ENCODE measurements at regions not wholly inside any gene's neighbourhood (a gene's known extent, or its start where the extent isn't known, plus 50 kb on each side); places are given as distances from the start of the nearest gene placed in this dataset.
"Not testable (repeated sequence)": the region's sequence is repeated elsewhere in the genome, so short reads cannot be mapped to it uniquely, and the experiment has no call there.

DNA sequence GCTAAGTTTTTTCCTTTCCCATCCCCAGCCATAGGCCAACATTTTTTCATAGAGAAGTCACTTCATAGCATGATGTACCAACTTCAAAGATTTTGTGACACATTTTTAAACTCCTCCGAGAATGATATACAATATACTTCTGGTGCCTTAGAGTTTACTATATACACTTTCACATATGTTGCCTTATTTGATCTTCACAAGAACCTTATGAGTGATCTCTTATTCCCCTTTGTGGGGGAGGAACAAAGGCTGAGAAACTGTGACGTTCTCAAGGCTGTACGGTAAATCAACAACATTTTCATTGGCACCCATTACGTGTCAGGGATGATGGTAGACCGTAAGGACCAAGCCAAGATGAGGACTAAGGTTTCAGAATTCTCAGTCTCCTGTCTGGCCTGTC, 130.0 kb downstream of the RFPL4B start:
- 86% methylated on average over 5 of the region's 5 CpGs for WGBS
- Histone ChIP-seq H3K9ac (ENCODE audit: low read depth in 1 of 2, low read length in 2 of 2) (no peak overlapping the region), H3K27ac (ENCODE audit: low read depth in 1 of 2, low read length in 2 of 2) (no peak overlapping the region), H3K9me3 (ENCODE audit: control insufficient read depth in 4 of 4, low read length in 3 of 4) (no peaks in the 10 kb centered on the region), H3K27me3 (ENCODE audit: control insufficient read depth in 4 of 4, insufficient read depth in 4 of 4, low read length in 3 of 4) (peaks cover 0 to 3% (median 0%) of the 10 kb centered on the region in 4 donors), H3K36me3 (ENCODE audit: control insufficient read depth in 4 of 4, insufficient read depth in 3 of 4, low read depth in 1 of 4, low read length in 3 of 4) (no peaks in the 10 kb centered on the region), H3K4me1 (ENCODE audit: control insufficient read depth in 4 of 4, insufficient read depth in 4 of 4, low read length in 3 of 4) (no peaks in the 10 kb centered on the region), H3K4me3 (ENCODE audit: low read depth in 1 of 3, low read length in 3 of 3) (no peak overlapping the region)
- TF ChIP-seq, protein P1, sequence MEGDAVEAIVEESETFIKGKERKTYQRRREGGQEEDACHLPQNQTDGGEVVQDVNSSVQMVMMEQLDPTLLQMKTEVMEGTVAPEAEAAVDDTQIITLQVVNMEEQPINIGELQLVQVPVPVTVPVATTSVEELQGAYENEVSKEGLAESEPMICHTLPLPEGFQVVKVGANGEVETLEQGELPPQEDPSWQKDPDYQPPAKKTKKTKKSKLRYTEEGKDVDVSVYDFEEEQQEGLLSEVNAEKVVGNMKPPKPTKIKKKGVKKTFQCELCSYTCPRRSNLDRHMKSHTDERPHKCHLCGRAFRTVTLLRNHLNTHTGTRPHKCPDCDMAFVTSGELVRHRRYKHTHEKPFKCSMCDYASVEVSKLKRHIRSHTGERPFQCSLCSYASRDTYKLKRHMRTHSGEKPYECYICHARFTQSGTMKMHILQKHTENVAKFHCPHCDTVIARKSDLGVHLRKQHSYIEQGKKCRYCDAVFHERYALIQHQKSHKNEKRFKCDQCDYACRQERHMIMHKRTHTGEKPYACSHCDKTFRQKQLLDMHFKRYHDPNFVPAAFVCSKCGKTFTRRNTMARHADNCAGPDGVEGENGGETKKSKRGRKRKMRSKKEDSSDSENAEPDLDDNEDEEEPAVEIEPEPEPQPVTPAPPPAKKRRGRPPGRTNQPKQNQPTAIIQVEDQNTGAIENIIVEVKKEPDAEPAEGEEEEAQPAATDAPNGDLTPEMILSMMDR (IDR thresholded peaks at IDR 0.05; ENCODE audit: low read depth, low read length, missing input control): no peak
- TF ChIP-seq FOXA1 (IDR thresholded peaks at IDR 0.05) (no peak), JUND (IDR thresholded peaks at IDR 0.05) (no peak), EGR1 (IDR thresholded peaks at IDR 0.05; ENCODE audit: low read depth in 2 of 2) (no peak), HNF4G (IDR thresholded peaks at IDR 0.05) (no peak)
- DNase-seq (ENCODE audit: low spot score): no peak

DNA sequence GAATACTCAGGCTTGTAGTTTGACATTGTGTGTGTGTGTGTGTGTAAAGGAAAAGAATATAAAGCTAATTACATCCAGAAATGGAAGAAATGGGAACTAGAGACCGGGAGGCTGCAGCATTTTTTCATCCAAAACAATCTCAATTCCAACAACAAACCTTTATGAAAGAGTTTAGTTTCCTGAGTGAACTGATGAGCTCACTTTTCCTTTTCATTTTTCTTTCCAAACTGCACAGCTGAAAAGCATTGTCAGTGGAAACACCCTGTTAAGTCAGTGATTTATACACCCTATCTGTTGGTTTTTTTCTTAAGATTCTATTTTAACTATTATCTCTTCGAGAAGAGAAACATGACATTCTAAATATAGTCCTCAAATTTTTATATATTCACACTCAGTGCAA, 130.9 kb downstream of the RFPL4B start:
- Histone ChIP-seq H3K36me3 (ENCODE audit: control insufficient read depth in 4 of 4, insufficient read depth in 3 of 4, low read depth in 1 of 4, low read length in 3 of 4) (no peaks in the 10 kb centered on the region), H3K4me3 (ENCODE audit: low read depth in 1 of 3, low read length in 3 of 3) (no peak overlapping the region), H3K27me3 (ENCODE audit: control insufficient read depth in 4 of 4, insufficient read depth in 4 of 4, low read length in 3 of 4) (peaks cover 0 to 3% (median 0%) of the 10 kb centered on the region in 4 donors), H3K9me3 (ENCODE audit: control insufficient read depth in 4 of 4, low read length in 3 of 4) (no peaks in the 10 kb centered on the region), H3K4me1 (ENCODE audit: control insufficient read depth in 4 of 4, insufficient read depth in 4 of 4, low read length in 3 of 4) (no peaks in the 10 kb centered on the region), H3K27ac (ENCODE audit: low read depth in 1 of 2, low read length in 2 of 2) (no peak overlapping the region), H3K9ac (ENCODE audit: low read depth in 1 of 2, low read length in 2 of 2) (no peak overlapping the region)
- WGBS: 29% methylated on average over 2 of the region's 2 CpGs
- DNase-seq (ENCODE audit: low spot score): no peak
- TF ChIP-seq NR2F2 (IDR thresholded peaks at IDR 0.05) (no peak), JUND (IDR thresholded peaks at IDR 0.05) (no peak), GABPA (IDR thresholded peaks at IDR 0.05 in 1 of 2, conservative IDR thresholded peaks at IDR 0.05 in 1 of 2) (no peak), FOXA1 (IDR thresholded peaks at IDR 0.05) (no peak), HNF4A (conservative IDR thresholded peaks at IDR 0.05) (no peak), RXRA (IDR thresholded peaks at IDR 0.05) (no peak), TAF1 (conservative IDR thresholded peaks at IDR 0.05) (no peak), FOXA2 (IDR thresholded peaks at IDR 0.05) (no peak), YY1 (IDR thresholded peaks at IDR 0.05) (no peak), EGR1 (IDR thresholded peaks at IDR 0.05; ENCODE audit: low read depth in 2 of 2) (no peak)
- TF ChIP-seq, protein P1 (IDR thresholded peaks at IDR 0.05; ENCODE audit: low read depth, low read length, missing input control): no peak
- TF ChIP-seq, protein P2, sequence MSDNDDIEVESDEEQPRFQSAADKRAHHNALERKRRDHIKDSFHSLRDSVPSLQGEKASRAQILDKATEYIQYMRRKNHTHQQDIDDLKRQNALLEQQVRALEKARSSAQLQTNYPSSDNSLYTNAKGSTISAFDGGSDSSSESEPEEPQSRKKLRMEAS (IDR thresholded peaks at IDR 0.05): no peak
- TF ChIP-seq, protein P3, sequence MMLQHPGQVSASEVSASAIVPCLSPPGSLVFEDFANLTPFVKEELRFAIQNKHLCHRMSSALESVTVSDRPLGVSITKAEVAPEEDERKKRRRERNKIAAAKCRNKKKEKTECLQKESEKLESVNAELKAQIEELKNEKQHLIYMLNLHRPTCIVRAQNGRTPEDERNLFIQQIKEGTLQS (IDR thresholded peaks at IDR 0.05): no peak
- TF ChIP-seq, protein P4, sequence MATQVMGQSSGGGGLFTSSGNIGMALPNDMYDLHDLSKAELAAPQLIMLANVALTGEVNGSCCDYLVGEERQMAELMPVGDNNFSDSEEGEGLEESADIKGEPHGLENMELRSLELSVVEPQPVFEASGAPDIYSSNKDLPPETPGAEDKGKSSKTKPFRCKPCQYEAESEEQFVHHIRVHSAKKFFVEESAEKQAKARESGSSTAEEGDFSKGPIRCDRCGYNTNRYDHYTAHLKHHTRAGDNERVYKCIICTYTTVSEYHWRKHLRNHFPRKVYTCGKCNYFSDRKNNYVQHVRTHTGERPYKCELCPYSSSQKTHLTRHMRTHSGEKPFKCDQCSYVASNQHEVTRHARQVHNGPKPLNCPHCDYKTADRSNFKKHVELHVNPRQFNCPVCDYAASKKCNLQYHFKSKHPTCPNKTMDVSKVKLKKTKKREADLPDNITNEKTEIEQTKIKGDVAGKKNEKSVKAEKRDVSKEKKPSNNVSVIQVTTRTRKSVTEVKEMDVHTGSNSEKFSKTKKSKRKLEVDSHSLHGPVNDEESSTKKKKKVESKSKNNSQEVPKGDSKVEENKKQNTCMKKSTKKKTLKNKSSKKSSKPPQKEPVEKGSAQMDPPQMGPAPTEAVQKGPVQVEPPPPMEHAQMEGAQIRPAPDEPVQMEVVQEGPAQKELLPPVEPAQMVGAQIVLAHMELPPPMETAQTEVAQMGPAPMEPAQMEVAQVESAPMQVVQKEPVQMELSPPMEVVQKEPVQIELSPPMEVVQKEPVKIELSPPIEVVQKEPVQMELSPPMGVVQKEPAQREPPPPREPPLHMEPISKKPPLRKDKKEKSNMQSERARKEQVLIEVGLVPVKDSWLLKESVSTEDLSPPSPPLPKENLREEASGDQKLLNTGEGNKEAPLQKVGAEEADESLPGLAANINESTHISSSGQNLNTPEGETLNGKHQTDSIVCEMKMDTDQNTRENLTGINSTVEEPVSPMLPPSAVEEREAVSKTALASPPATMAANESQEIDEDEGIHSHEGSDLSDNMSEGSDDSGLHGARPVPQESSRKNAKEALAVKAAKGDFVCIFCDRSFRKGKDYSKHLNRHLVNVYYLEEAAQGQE (IDR thresholded peaks at IDR 0.05): no peak
- TF ChIP-seq, protein P5, sequence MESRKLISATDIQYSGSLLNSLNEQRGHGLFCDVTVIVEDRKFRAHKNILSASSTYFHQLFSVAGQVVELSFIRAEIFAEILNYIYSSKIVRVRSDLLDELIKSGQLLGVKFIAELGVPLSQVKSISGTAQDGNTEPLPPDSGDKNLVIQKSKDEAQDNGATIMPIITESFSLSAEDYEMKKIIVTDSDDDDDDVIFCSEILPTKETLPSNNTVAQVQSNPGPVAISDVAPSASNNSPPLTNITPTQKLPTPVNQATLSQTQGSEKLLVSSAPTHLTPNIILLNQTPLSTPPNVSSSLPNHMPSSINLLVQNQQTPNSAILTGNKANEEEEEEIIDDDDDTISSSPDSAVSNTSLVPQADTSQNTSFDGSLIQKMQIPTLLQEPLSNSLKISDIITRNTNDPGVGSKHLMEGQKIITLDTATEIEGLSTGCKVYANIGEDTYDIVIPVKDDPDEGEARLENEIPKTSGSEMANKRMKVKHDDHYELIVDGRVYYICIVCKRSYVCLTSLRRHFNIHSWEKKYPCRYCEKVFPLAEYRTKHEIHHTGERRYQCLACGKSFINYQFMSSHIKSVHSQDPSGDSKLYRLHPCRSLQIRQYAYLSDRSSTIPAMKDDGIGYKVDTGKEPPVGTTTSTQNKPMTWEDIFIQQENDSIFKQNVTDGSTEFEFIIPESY (IDR thresholded peaks at IDR 0.05): no peak

DNA sequence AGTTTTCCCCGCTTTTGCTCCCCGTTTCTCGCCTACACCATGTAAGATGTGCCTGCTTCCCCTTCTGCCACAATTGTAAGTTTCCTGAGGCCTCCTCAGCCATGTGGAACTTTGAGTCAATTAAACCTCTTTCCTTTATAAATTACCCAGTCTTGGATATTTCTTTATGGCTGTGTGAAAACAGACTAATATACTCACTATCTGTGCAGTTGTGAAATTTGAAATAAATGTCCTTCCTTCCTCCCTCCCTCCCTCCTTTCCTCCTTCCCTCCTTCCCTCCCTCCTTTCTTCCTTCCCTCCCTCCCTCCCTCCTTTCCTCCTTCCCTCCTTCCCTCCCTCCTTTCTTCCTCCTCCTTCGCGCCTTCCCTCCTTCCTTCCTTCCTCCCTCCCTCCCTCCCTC, 132.8 kb downstream of the RFPL4B start:
- not testable (repeated sequence) for DNase-seq (ENCODE audit: low spot score); H3K4me3 ChIP-seq (ENCODE audit: low read depth in 1 of 3, low read length in 3 of 3); H3K9ac ChIP-seq (ENCODE audit: low read depth in 1 of 2, low read length in 2 of 2); H3K9me3 ChIP-seq (ENCODE audit: control insufficient read depth in 4 of 4, low read length in 3 of 4); H3K36me3 ChIP-seq (ENCODE audit: control insufficient read depth in 4 of 4, insufficient read depth in 3 of 4, low read depth in 1 of 4, low read length in 3 of 4); H3K27ac ChIP-seq (ENCODE audit: low read depth in 1 of 2, low read length in 2 of 2); H3K4me1 ChIP-seq (ENCODE audit: control insufficient read depth in 4 of 4, insufficient read depth in 4 of 4, low read length in 3 of 4); H3K27me3 ChIP-seq (ENCODE audit: control insufficient read depth in 4 of 4, insufficient read depth in 4 of 4, low read length in 3 of 4)
- WGBS: 87% methylated on average over 5 of the region's 5 CpGs
